NB4 (cell line): ENCODE measurements at regions not wholly inside any gene's neighbourhood (a gene's known extent, or its start where the extent isn't known, plus 50 kb on each side); places are given as distances from the start of the nearest gene placed in this dataset.

Experiments
- CTCF ChIP-seq: IDR thresholded peaks from one replicate; pipeline ENCODE4 v1.5.1; 2012; ENCODE audit warnings: low read depth, low read length
- MAX ChIP-seq: IDR thresholded peaks from 2 replicates; pipeline ENCODE4 v1.6.1; 2011; ENCODE audit warnings: low read depth, low read length

- no peak for TF ChIP-seq CTCF
- TF ChIP-seq MAX: no peak
These were observed 364.1 kb upstream of the CBLB start for GRCh38 chr3:106232956-106233355.
